GM18499 (cell line): ENCODE measurements at regions not wholly inside any gene's neighbourhood (a gene's known extent, or its start where the extent isn't known, plus 50 kb on each side); places are given as distances from the start of the nearest gene placed in this dataset.

Source experiments
- ATAC-seq: cut with Tn5 transposase; IDR thresholded peaks from one replicate; pipeline ENCODE4 v1.9.1; 2021; ENCODE audit warnings: moderate number of reproducible peaks; ENCODE audit not compliant: insufficient read depth, unreplicated experiment

- ATAC-seq: no peak
These were observed 159.4 kb upstream of the TENM3 start for GRCh38 chr4:182083671-182084410.

DNA sequence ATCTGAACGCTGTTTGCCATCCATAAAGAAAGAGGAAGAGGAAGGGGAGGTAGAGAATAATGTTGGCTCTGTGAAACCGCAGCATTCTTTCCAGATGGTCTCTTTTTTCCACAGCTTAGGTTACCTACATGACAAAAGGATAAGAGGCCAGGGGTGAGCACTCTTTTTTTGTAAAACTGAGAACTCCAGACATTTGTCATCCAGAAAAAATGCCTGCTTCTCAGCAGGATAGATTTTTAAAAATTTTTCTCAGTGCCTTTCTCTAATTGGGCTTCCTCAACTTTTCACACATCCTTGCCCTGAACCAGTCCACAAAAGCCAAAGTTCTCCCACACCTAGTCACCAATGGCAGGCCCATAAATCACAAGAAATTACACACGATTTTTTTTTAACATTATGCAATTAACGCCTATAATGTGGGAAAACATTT is 158.1 kb upstream of the TENM3 start:
- ATAC-seq: no peak

DNA sequence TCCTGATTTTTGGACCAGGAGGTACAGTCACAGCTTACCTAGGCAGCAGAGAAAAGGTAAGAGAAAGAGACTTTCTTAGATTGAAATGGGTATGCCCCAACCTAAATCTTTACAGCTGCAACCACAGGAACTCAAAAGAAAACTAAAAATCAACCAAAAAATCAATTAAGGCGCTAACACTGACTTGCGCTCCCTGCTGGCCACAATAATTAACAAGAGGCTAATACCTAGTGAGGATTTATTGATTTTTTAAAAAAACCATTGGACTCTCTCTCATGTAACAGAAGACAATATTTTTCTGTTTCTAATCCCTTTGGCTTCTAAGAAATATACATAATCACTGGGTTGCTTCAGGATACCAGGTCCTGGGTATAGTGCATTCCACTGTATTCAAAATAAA is 153.9 kb upstream of the TENM3 start:
- ATAC-seq: no peak

GRCh38 chr4:182090186-182090585 is 153.0 kb upstream of the TENM3 start:
- no peak for ATAC-seq

DNA sequence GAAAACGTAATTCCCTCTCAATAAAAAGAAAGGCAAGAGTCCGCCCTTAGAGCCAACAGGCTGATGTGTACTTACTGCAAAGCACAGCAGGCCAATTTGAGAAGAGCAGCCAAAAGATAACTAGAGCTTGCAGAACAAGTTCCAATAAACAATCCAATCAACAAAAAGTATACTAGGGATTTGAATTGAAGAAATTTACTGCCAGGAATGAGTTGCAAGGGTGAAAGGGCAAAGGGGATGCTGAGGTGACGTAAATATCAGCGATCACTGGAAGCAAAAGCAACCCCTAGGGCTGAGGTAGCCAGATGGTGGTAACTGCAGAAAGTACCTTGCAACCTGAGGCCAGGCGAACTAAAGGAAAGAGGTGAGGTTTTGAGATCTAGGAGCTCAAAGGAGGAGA is 152.1 kb upstream of the TENM3 start:
- no peak for ATAC-seq

- no peak for ATAC-seq
These were observed 149.8 kb upstream of the TENM3 start for GRCh38 chr4:182093431-182093831.

DNA sequence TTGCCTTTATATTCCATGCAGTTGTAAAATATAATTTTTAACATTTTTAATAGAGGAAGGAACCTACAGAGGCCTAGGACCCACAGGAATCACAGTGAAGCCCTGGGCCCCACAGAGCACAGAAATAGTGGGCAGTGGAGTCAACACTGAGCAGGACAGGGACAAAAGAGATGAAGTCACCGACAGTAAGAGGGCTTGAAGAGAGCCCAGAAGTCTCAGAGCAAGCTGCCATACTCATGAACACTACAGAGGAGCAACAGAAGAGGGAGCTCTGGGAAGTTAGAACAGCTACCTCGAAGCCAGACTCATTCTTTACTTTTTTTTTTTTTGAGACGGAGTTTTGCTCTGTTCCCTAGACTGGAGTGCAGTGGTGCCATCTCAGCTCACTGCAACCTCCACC is 149.3 kb upstream of the TENM3 start:
- no peak for ATAC-seq

- no peak for ATAC-seq
These were observed 141.6 kb upstream of the TENM3 start for GRCh38 chr4:182101618-182102017.

GRCh38 chr4:182102576-182102975 is 140.6 kb upstream of the TENM3 start:
- ATAC-seq: no peak

GRCh38 chr4:182103614-182104319 is 139.4 kb upstream of the TENM3 start:
- ATAC-seq: no peak

GRCh38 chr4:182105416-182105815 is 137.8 kb upstream of the TENM3 start:
- no peak for ATAC-seq

- ATAC-seq: no peak
These were observed 135.3 kb upstream of the TENM3 start for GRCh38 chr4:182107931-182108330.

- ATAC-seq: no peak
These were observed 131.6 kb upstream of the TENM3 start for GRCh38 chr4:182111586-182111985.

DNA sequence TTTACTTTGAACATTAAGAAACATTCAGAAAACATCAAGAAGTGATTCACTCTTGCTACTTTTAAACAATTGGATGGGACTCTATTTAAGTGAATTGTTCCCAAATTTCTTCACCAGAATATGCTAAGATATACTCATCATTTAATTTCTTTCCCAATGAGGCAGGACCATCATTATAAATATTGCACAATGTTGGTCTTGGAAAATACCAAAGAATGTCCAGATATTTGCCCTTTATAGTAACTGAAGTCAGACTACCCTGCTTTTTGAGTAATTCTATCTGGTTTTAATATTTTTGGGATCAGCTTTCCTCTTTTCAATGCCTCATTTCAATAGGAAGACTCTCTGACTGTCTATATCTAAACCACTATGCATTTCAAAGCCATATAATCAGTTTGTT is 129.4 kb upstream of the TENM3 start:
- no peak for ATAC-seq

DNA sequence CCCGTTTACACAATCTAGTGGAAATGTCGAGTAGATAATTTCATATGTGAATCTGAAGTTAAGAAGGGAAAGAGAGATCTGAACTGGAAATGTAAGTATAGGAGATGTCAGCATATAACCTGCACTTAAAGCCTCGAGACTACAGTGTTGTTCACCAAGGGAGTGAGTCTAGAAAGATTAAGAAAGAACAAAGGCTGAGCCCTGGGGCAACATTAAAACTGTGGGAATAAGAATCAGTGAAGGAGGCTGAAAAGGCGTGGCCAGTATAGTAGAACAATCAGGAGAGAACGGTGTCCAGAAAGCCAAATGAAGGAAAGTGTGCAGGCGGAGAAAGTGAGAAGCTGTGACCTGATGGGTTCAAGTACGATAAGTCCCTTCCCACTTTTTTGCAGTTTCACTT is 118.8 kb upstream of the TENM3 start:
- no peak for ATAC-seq

GRCh38 chr4:182126096-182126495 is 117.1 kb upstream of the TENM3 start:
- no peak for ATAC-seq

GRCh38 chr4:182126603-182127002 is 116.6 kb upstream of the TENM3 start:
- ATAC-seq: no peak

DNA sequence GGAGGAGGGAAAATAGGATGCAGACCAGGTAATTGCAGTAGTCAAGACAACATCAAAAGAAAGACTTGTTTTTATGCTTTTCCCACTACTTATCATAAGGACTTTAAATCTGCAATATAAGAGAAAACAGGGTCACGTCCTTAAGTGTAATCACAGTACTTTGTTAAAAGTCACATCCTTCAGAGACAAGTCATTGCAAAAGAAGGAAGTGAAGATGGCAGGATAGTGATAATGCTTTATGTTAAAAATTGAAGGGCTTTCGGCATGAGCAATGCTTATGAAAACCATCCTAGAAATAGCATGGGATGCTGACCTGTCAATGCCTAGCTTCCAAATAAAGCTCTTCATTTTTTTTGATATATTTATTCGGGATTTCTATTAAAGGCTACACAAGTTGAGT is 110.2 kb upstream of the TENM3 start:
- ATAC-seq: no peak

DNA sequence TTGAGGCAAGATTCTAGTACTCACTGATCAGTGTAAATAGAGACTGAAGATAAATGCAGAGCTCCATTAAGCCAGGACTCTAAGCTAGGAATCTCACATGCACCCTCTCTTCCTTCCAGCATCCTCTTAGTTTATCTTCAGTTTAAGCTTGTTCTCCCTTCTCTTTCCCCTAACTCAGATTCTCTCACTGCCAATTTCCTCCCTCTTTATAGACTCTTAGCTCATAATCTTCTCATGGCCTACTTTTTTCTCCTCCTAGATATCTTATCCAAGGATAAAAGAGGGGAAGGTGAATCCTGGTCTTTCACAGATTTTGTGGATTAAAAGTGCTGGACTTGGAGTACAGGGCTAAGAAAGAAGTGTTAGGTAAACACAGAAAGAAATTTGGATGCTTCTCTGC is 108.9 kb upstream of the TENM3 start:
- ATAC-seq: no peak

DNA sequence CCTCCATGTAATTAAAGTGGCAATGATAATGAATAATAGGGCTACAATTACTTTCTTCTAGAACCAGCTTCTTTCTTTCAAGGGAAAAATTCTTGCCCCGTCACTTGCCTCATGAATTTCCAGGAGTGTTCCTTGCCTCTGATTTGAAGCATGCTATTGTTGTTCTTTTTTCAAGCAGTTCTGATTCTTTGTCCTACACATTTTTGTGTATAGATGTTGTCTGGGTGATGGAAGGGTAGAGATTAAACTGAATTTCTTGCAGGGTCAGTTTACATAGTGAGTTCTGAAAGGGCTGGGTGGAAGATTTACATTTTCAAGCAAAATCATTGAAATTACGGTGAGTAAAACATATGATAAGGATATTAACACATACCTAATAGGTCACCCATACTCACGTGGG is 107.0 kb upstream of the TENM3 start:
- no peak for ATAC-seq

DNA sequence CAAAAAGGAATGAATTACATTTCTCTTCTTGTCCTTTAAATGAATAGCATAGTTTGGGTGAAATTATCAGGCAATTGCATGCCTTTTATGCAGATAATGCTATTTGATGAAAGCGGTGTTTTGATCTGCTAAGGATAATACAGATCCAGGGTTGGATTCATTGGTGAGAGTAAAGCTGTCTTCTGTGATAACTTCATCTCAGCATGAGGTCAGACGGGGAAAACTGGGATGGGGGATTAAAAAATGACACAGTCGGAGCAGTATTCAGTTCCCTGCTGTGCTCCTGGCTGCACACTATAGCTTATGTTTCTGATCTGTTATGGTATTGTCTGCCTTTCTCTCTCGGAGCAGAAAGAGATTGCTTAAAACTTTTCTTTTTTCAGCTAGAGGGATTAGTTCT is 105.9 kb upstream of the TENM3 start:
- ATAC-seq: no peak

GRCh38 chr4:182139491-182139890 is 103.7 kb upstream of the TENM3 start:
- ATAC-seq: no peak
